Osteocyte (in vitro differentiated cells): ENCODE measurements at regions not wholly inside any gene's neighbourhood (a gene's known extent, or its start where the extent isn't known, plus 50 kb on each side); places are given as distances from the start of the nearest gene placed in this dataset.
A peak's percentile ranks its signal among the peaks of the same experiment; 100 is the strongest.
"Not testable (repeated sequence)": the region's sequence is repeated elsewhere in the genome, so short reads cannot be mapped to it uniquely, and the experiment has no call there.

ENCODE experiments used
- DNase-seq: peaks from one replicate; pipeline ENCODE4 v3.0.0; 2021; ENCODE audit warnings: mixed read lengths; ENCODE audit not compliant: unreplicated experiment; ENCODE audit errors: extremely low spot score
- H3K27ac Mint-ChIP-seq: one replicate; pipeline ENCODE4 v1.8.0; 2021; ENCODE audit warnings: mild to moderate bottlenecking, mixed read lengths; ENCODE audit not compliant: unreplicated experiment
- H3K27me3 Mint-ChIP-seq: one replicate; pipeline ENCODE4 v1.8.0; 2021; ENCODE audit warnings: mixed read lengths; ENCODE audit not compliant: unreplicated experiment
- H3K36me3 Mint-ChIP-seq: one replicate; pipeline ENCODE4 v1.8.0; 2021; ENCODE audit warnings: mixed read lengths; ENCODE audit not compliant: unreplicated experiment
- H3K4me1 Mint-ChIP-seq: one replicate; pipeline ENCODE4 v1.8.0; 2021; ENCODE audit warnings: mixed read lengths; ENCODE audit not compliant: unreplicated experiment
- H3K4me3 Mint-ChIP-seq: one replicate; pipeline ENCODE4 v1.8.0; 2021; ENCODE audit warnings: mild to moderate bottlenecking, moderate library complexity, mixed read lengths; ENCODE audit not compliant: unreplicated experiment
- H3K9me3 Mint-ChIP-seq: one replicate; pipeline ENCODE4 v1.8.0; 2021; ENCODE audit warnings: mixed read lengths; ENCODE audit not compliant: unreplicated experiment
- TF ChIP-seq, protein P1 (sequence below): fragments of 200-600 bp; sonication (generic); IDR thresholded peaks from 2 replicates; pipeline ENCODE4 v1.5.0; 2021; ENCODE audit warnings: antibody characterized with exemption, mild to moderate bottlenecking, moderate library complexity

DNA sequence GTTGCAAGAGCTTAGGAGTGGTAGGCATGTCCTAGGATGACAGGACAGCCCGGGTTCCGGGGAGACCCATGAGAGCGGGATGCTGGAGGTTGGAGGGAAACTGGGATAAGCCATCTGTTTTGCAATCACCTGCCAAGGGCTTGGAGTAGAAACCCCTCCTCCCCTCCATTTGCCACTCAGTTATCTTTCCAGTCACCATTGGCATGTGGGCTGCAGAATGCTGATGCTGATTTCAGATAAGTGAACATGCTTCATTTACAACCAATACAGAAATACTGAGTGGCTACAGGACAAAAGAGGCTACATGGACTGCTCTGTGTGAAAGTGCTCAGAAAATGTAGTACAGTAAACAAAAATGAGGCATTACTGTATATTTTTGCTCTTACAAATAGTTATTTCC, 93.4 kb upstream of the KIF2A start:
- no peaks in the 10 kb centered on the region for H3K36me3 Mint-ChIP-seq
- no peak overlapping the region for H3K27ac Mint-ChIP-seq
- no peak for DNase-seq
- H3K4me3 Mint-ChIP-seq = no peak overlapping the region
- TF ChIP-seq, protein P1, sequence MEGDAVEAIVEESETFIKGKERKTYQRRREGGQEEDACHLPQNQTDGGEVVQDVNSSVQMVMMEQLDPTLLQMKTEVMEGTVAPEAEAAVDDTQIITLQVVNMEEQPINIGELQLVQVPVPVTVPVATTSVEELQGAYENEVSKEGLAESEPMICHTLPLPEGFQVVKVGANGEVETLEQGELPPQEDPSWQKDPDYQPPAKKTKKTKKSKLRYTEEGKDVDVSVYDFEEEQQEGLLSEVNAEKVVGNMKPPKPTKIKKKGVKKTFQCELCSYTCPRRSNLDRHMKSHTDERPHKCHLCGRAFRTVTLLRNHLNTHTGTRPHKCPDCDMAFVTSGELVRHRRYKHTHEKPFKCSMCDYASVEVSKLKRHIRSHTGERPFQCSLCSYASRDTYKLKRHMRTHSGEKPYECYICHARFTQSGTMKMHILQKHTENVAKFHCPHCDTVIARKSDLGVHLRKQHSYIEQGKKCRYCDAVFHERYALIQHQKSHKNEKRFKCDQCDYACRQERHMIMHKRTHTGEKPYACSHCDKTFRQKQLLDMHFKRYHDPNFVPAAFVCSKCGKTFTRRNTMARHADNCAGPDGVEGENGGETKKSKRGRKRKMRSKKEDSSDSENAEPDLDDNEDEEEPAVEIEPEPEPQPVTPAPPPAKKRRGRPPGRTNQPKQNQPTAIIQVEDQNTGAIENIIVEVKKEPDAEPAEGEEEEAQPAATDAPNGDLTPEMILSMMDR = no peak
- peaks cover 4% of the 10 kb centered on the region for H3K9me3 Mint-ChIP-seq
- H3K27me3 Mint-ChIP-seq = peaks cover 34% of the 10 kb centered on the region
- no peaks in the 10 kb centered on the region for H3K4me1 Mint-ChIP-seq

- Mint-ChIP-seq H3K9me3 (peaks cover 4% of the 10 kb centered on the region), H3K4me1 (no peaks in the 10 kb centered on the region), H3K27me3 (peaks cover 34% of the 10 kb centered on the region), H3K27ac (no peak overlapping the region), H3K36me3 (no peaks in the 10 kb centered on the region), H3K4me3 (no peak overlapping the region)
- TF ChIP-seq, protein P1 = no peak
- no peak for DNase-seq
Observed at GRCh38 chr5:62214701-62215100, 91.3 kb upstream of the KIF2A start.

DNA sequence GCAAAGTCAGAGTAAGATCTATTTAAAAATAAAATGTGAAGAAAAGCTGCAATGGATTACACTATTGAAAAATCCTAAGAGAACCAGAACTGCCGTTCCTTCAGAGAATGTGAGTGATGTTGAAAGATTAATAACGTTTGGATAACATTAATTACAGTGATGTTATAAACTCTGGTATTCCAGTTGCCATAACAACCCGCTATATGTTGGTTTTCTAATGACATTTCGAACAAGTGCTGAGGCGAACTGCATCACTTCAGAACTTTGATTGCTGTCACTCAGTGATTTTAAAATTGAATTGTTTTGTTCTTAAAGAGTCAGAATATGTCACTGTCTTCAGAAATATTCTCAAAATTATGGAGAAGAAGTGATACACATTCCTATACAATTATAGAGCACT, 89.4 kb upstream of the KIF2A start:
- H3K27me3 Mint-ChIP-seq = peaks cover 38% of the 10 kb centered on the region
- H3K9me3 Mint-ChIP-seq, H3K27ac Mint-ChIP-seq, DNase-seq, H3K4me3 Mint-ChIP-seq, H3K36me3 Mint-ChIP-seq, H3K4me1 Mint-ChIP-seq: not testable (repeated sequence)

- H3K4me1 Mint-ChIP-seq, H3K36me3 Mint-ChIP-seq, H3K9me3 Mint-ChIP-seq, DNase-seq, H3K27ac Mint-ChIP-seq, H3K4me3 Mint-ChIP-seq: not testable (repeated sequence)
- peaks cover 33% of the 10 kb centered on the region for H3K27me3 Mint-ChIP-seq
Observed at GRCh38 chr5:62217095-62217494, 88.9 kb upstream of the KIF2A start.

- H3K4me1 Mint-ChIP-seq, H3K27ac Mint-ChIP-seq, H3K36me3 Mint-ChIP-seq, H3K4me3 Mint-ChIP-seq, H3K9me3 Mint-ChIP-seq, DNase-seq: not testable (repeated sequence)
- peaks cover 27% of the 10 kb centered on the region for H3K27me3 Mint-ChIP-seq
Observed at GRCh38 chr5:62218860-62219259, 87.1 kb upstream of the KIF2A start.

DNA sequence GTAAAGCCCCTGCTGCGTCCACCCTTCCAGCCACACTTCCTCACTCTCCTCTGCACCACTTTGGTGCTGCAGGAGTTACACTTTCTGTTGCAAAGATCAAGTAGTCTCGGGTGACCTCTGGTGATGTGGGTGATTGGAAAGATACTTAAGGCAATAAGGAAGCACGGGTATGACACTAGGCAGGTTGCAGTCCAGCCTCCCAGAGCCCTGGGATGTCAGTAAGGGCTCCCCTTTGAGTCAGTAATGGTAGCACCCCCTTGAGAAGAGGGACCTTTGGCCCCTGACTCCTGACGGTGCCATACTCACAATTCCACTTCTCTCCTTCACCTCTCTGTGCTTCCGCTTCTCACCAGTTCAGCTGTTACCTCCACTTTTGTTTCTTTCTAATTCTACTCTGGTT, 84.1 kb upstream of the KIF2A start:
- not testable (repeated sequence) for H3K27ac Mint-ChIP-seq, H3K9me3 Mint-ChIP-seq, DNase-seq, H3K4me1 Mint-ChIP-seq, H3K36me3 Mint-ChIP-seq, H3K4me3 Mint-ChIP-seq
- peaks cover 29% of the 10 kb centered on the region for H3K27me3 Mint-ChIP-seq

DNA sequence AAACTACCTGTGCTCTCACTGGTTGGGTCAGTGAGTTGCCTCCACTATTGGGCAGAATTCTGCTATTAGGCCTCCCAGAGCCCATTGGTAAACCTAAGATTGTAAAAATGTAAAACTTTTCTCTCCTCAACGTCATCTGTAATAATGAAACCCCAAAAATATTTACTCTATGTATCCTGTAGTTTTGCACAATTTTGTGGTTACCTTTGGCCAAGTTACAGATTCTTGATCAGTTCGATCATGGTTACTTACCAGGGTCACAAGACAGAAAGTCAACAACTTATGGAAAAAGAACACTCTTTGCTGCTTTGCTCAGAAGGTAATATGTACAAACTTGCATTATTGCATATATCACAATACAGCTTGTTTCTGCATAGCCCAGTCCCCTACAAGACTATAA, 83.7 kb upstream of the KIF2A start:
- H3K9me3 Mint-ChIP-seq, DNase-seq, H3K4me1 Mint-ChIP-seq, H3K4me3 Mint-ChIP-seq, H3K36me3 Mint-ChIP-seq, H3K27ac Mint-ChIP-seq: not testable (repeated sequence)
- H3K27me3 Mint-ChIP-seq = peaks cover 34% of the 10 kb centered on the region

DNA sequence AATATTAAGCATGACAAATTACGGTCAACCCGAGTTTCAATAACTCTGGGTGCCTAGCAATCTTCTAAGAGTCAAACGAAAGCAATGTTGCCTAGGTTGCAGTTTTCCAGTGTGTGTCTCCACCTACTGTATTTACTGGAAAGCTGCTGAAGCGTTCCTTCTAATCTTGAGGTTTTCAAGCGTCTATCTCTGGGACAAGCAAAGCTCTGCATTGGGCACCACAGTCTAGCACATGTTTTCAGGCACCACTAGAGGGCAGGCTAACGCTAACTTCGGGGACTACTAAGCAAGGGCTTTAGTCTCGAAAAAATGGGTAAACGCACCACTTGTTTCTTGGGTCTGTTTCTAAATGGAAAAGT, 82.7 kb upstream of the KIF2A start:
- DNase-seq = peak; percentile 88

More for the DNA sequence above, 82.7 kb upstream of the KIF2A start:
- not testable (repeated sequence) for H3K9me3 Mint-ChIP-seq, H3K36me3 Mint-ChIP-seq, H3K4me1 Mint-ChIP-seq, H3K27ac Mint-ChIP-seq
- TF ChIP-seq, protein P1 = peak; percentile 69
- peaks cover 37% of the 10 kb centered on the region for H3K27me3 Mint-ChIP-seq
- H3K4me3 Mint-ChIP-seq = peak overlapping the region; percentile 64
